ENCODE measurements at regions not wholly inside any gene's neighbourhood (a gene's known extent, or its start where the extent isn't known, plus 50 kb on each side); places are given as distances from the start of the nearest gene placed in this dataset.
"Not testable (repeated sequence)": the region's sequence is repeated elsewhere in the genome, so short reads cannot be mapped to it uniquely, and the experiment has no call there.

- DNase-seq = not testable (repeated sequence)
These were observed 84.7 kb downstream of the METTL2B start for GRCh38 chr7:128561116-128561722.

GRCh38 chr7:128562795-128563194 lies 86.2 kb downstream of the METTL2B start:
- DNase-seq = not testable (repeated sequence)

- DNase-seq = not testable (repeated sequence)
These were observed 87.7 kb downstream of the METTL2B start for GRCh38 chr7:128564123-128564700.

- DNase-seq = not testable (repeated sequence)
These were observed 88.7 kb downstream of the METTL2B start for GRCh38 chr7:128564932-128565864.

- DNase-seq = not testable (repeated sequence)
These were observed 96.8 kb upstream of the GARIN1A start for GRCh38 chr7:128575277-128575676.

GRCh38 chr7:128576953-128577352 lies 95.1 kb upstream of the GARIN1A start:
- not testable (repeated sequence) for DNase-seq

GRCh38 chr7:128579843-128580242 lies 92.2 kb upstream of the GARIN1A start:
- DNase-seq = not testable (repeated sequence)

- peak; percentile 53 for DNase-seq
These were observed 91.0 kb upstream of the GARIN1A start for GRCh38 chr7:128581100-128581499.

GRCh38 chr7:128581825-128582561 lies 90.1 kb upstream of the GARIN1A start:
- DNase-seq = not testable (repeated sequence)

- DNase-seq = not testable (repeated sequence)
These were observed 85.4 kb upstream of the GARIN1A start for GRCh38 chr7:128586715-128587114.

- DNase-seq = no peak
These were observed 80.4 kb upstream of the GARIN1A start for GRCh38 chr7:128591705-128592104.

GRCh38 chr7:128592209-128592608 lies 79.9 kb upstream of the GARIN1A start:
- not testable (repeated sequence) for DNase-seq

GRCh38 chr7:128594061-128594460 lies 78.0 kb upstream of the GARIN1A start:
- not testable (repeated sequence) for DNase-seq

GRCh38 chr7:128596336-128597128 lies 75.6 kb upstream of the GARIN1A start:
- DNase-seq = not testable (repeated sequence)

- peak; percentile 16 for DNase-seq
These were observed 73.1 kb upstream of the GARIN1A start for GRCh38 chr7:128598946-128599345.

GRCh38 chr7:128608678-128609421 lies 63.2 kb upstream of the GARIN1A start:
- DNase-seq = peak; percentile 33

- not testable (repeated sequence) for DNase-seq
These were observed 58.7 kb upstream of the GARIN1A start for GRCh38 chr7:128613366-128613765.

GRCh38 chr7:128614812-128615211 lies 57.3 kb upstream of the GARIN1A start:
- not testable (repeated sequence) for DNase-seq

GRCh38 chr7:128616799-128617198 lies 55.3 kb upstream of the GARIN1A start:
- DNase-seq = not testable (repeated sequence)

Measured in fibroblast of skin of right biceps (primary cell).